ENCODE measurements at regions not wholly inside any gene's neighbourhood (a gene's known extent, or its start where the extent isn't known, plus 50 kb on each side); places are given as distances from the start of the nearest gene placed in this dataset.

- Histone ChIP-seq H3K36me3 (ENCODE audit: control insufficient read depth, insufficient read depth, low read length) (no peaks in the 10 kb centered on the region), H3K27me3 (replicated peaks; ENCODE audit: control insufficient read depth, insufficient read depth, low read length) (no peaks in the 10 kb centered on the region), H3K4me3 (replicated peaks; ENCODE audit: low read depth, low read length) (no peak overlapping the region)
- TF ChIP-seq CTCF (IDR thresholded peaks at IDR 0.05; ENCODE audit: insufficient read depth, low read length, poor library complexity, severe bottlenecking): no peak
- no peak for DNase-seq (ENCODE audit: extremely low read depth, insufficient read length)
Observed at GRCh38 chr3:72130565-72130964, 345.6 kb upstream of the PROK2 start.

GRCh38 chr3:72129501-72130094 is 344.6 kb upstream of the PROK2 start:
- Histone ChIP-seq H3K4me3 (replicated peaks; ENCODE audit: low read depth, low read length) (no peak overlapping the region), H3K36me3 (ENCODE audit: control insufficient read depth, insufficient read depth, low read length) (no peaks in the 10 kb centered on the region), H3K27me3 (replicated peaks; ENCODE audit: control insufficient read depth, insufficient read depth, low read length) (no peaks in the 10 kb centered on the region)
- DNase-seq (ENCODE audit: extremely low read depth, insufficient read length): no peak
- TF ChIP-seq CTCF (IDR thresholded peaks at IDR 0.05; ENCODE audit: insufficient read depth, low read length, poor library complexity, severe bottlenecking): no peak

GRCh38 chr3:72128921-72129320 is 344.0 kb upstream of the PROK2 start:
- no peak overlapping the region for H3K4me3 ChIP-seq (replicated peaks; ENCODE audit: low read depth, low read length)
- H3K36me3 ChIP-seq (ENCODE audit: control insufficient read depth, insufficient read depth, low read length): no peaks in the 10 kb centered on the region
- no peaks in the 10 kb centered on the region for H3K27me3 ChIP-seq (replicated peaks; ENCODE audit: control insufficient read depth, insufficient read depth, low read length)
- no peak for TF ChIP-seq CTCF (IDR thresholded peaks at IDR 0.05; ENCODE audit: insufficient read depth, low read length, poor library complexity, severe bottlenecking)
- DNase-seq (ENCODE audit: extremely low read depth, insufficient read length): no peak

- Histone ChIP-seq H3K27me3 (replicated peaks; ENCODE audit: control insufficient read depth, insufficient read depth, low read length) (no peaks in the 10 kb centered on the region), H3K4me3 (replicated peaks; ENCODE audit: low read depth, low read length) (no peak overlapping the region), H3K36me3 (ENCODE audit: control insufficient read depth, insufficient read depth, low read length) (no peaks in the 10 kb centered on the region)
- DNase-seq (ENCODE audit: extremely low read depth, insufficient read length): no peak
- TF ChIP-seq CTCF (IDR thresholded peaks at IDR 0.05; ENCODE audit: insufficient read depth, low read length, poor library complexity, severe bottlenecking): no peak
Observed at GRCh38 chr3:72127844-72128243, 342.9 kb upstream of the PROK2 start.

GRCh38 chr3:72127224-72127612 is 342.3 kb upstream of the PROK2 start:
- no peak for TF ChIP-seq CTCF (IDR thresholded peaks at IDR 0.05; ENCODE audit: insufficient read depth, low read length, poor library complexity, severe bottlenecking)
- H3K27me3 ChIP-seq (replicated peaks; ENCODE audit: control insufficient read depth, insufficient read depth, low read length): no peaks in the 10 kb centered on the region
- no peak overlapping the region for H3K4me3 ChIP-seq (replicated peaks; ENCODE audit: low read depth, low read length)
- H3K36me3 ChIP-seq (ENCODE audit: control insufficient read depth, insufficient read depth, low read length): no peaks in the 10 kb centered on the region
- no peak for DNase-seq (ENCODE audit: extremely low read depth, insufficient read length)
